CD14-positive monocyte (primary cell): ENCODE measurements at regions not wholly inside any gene's neighbourhood (a gene's known extent, or its start where the extent isn't known, plus 50 kb on each side); places are given as distances from the start of the nearest gene placed in this dataset.

ENCODE experiments used
- DNase-seq, 3 donors: peaks; one replicate each; pipeline ENCODE4 v3.0.0-alpha.2; 2011 to 2022
- H2AFZ ChIP-seq: 2 replicates; pipeline ENCODE4 v1.6.0; 2012; ENCODE audit warnings: mild to moderate bottlenecking, low read depth, low read length, inconsistent platforms; ENCODE audit not compliant: insufficient read depth, poor library complexity, severe bottlenecking
- H3K27ac ChIP-seq, 2 donors: 1 replicate in 1 of 2; 2 replicates in 1 of 2; pipeline ENCODE4 v1.5.1; 2012 to 2013; ENCODE audit warnings: low read length in 2 of 2, control low read depth in 1 of 2, inconsistent platforms in 1 of 2, low read depth in 1 of 2, mild to moderate bottlenecking in 1 of 2
- H3K27me3 ChIP-seq, 2 donors: one replicate each; pipeline versions ENCODE4 v1.6.0 to v1.6.1; 2011 to 2013; ENCODE audit warnings: low read length in 2 of 2; ENCODE audit not compliant: control insufficient read depth in 2 of 2, insufficient read depth in 2 of 2
- H3K36me3 ChIP-seq, 2 donors: replicated peaks in 1 of 2; 1 replicate in 1 of 2; 2 replicates in 1 of 2; pipeline versions ENCODE4 v1.5.1 to v1.6.1; 2012 to 2013; ENCODE audit warnings: low read length in 2 of 2, control low read depth in 1 of 2, inconsistent platforms in 1 of 2, mild to moderate bottlenecking in 1 of 2; ENCODE audit not compliant: insufficient read depth in 2 of 2, control insufficient read depth in 1 of 2
- H3K4me1 ChIP-seq, 2 donors: 1 replicate in 1 of 2; 2 replicates in 1 of 2; pipeline versions ENCODE4 v1.5.1 to v1.6.1; 2012 to 2013; ENCODE audit warnings: low read length in 2 of 2, control low read depth in 1 of 2, inconsistent platforms in 1 of 2, mild to moderate bottlenecking in 1 of 2, moderate library complexity in 1 of 2; ENCODE audit not compliant: insufficient read depth in 2 of 2, control insufficient read depth in 1 of 2
- H3K4me2 ChIP-seq: replicated peaks from 2 replicates; pipeline ENCODE3; 2012; ENCODE audit warnings: low read length, moderate library complexity, mild to moderate bottlenecking; ENCODE audit not compliant: poor library complexity, severe bottlenecking; ENCODE audit errors: extremely low read depth
- H3K4me3 ChIP-seq, 3 experiments: fragments of 200-600 bp in 1 of 3; sonication (generic) in 1 of 3; replicated peaks in 1 of 3; 1 replicate in 2 of 3; 2 replicates in 1 of 3; pipeline ENCODE4 v1.5.1; 2011 to 2013; ENCODE audit warnings: low read length in 3 of 3, mild to moderate bottlenecking in 3 of 3, control low read depth in 2 of 3, low read depth in 2 of 3, inconsistent platforms in 1 of 3, moderate library complexity in 1 of 3
- H3K79me2 ChIP-seq: 2 replicates; pipeline ENCODE4 v1.6.0; 2012; ENCODE audit warnings: mild to moderate bottlenecking, control low read depth, inconsistent platforms, low read length, moderate library complexity; ENCODE audit not compliant: insufficient read depth
- H3K9ac ChIP-seq: 2 replicates; pipeline ENCODE4 v1.6.0; 2017; ENCODE audit warnings: low read length, mild to moderate bottlenecking; ENCODE audit not compliant: insufficient read depth, poor library complexity, severe bottlenecking
- H3K9me3 ChIP-seq, 2 donors: replicated peaks in 1 of 2; 1 replicate in 1 of 2; 2 replicates in 1 of 2; pipeline versions ENCODE4 v1.5.1 to v1.6.1; 2012 to 2013; ENCODE audit warnings: low read length in 2 of 2, control low read depth in 1 of 2; ENCODE audit not compliant: control insufficient read depth in 1 of 2, insufficient read depth in 1 of 2
- H4K20me1 ChIP-seq: 2 replicates; pipeline ENCODE4 v1.6.0; 2012; ENCODE audit warnings: mild to moderate bottlenecking, low read length, control low read depth, moderate library complexity; ENCODE audit not compliant: insufficient read depth
- H3K27ac Mint-ChIP-seq, 7 donors: one replicate each; pipeline ENCODE4 v1.8.0; 2020; ENCODE audit warnings: mild to moderate bottlenecking in 7 of 7, mixed read lengths in 7 of 7, moderate library complexity in 6 of 7, inconsistent platforms in 2 of 7
- H3K27me3 Mint-ChIP-seq, 3 donors: one replicate each; pipeline ENCODE4 v1.8.0; 2021 to 2022; ENCODE audit warnings: low read depth in 3 of 3, mild to moderate bottlenecking in 3 of 3, mixed read lengths in 3 of 3, moderate library complexity in 3 of 3, inconsistent platforms in 1 of 3
- H3K36me3 Mint-ChIP-seq, 2 donors: one replicate each; pipeline ENCODE4 v1.8.0; 2020; ENCODE audit warnings: mixed read lengths in 2 of 2, inconsistent platforms in 1 of 2, mild to moderate bottlenecking in 1 of 2
- H3K4me1 Mint-ChIP-seq: one replicate; pipeline ENCODE4 v1.8.0; 2020; ENCODE audit warnings: mild to moderate bottlenecking, mixed read lengths
- H3K4me3 Mint-ChIP-seq, 2 donors: one replicate each; pipeline ENCODE4 v1.8.0; 2020; ENCODE audit warnings: mild to moderate bottlenecking in 2 of 2, mixed read lengths in 2 of 2, moderate library complexity in 1 of 2
- H3K9me3 Mint-ChIP-seq, 7 donors: one replicate each; pipeline ENCODE4 v1.8.0; 2020 to 2022; ENCODE audit warnings: mixed read lengths in 7 of 7, mild to moderate bottlenecking in 6 of 7, moderate library complexity in 6 of 7, inconsistent platforms in 2 of 7
- WGBS: methylation state at CpG from one replicate; pipeline ENCODE4 v1.1.5; 2013; ENCODE audit warnings: missing lambda C conversion rate; ENCODE audit not compliant: insufficient coverage; 5-methylcytosine and 5-hydroxymethylcytosine counted together
- intact Hi-C, 2 donors: fragments of 100-400 bp; cut with micrococcal nuclease; formaldehyde crosslinking; loops; one replicate each; pipeline versions ENCODE4 v1.15.0 to v1.15.1; 2023
- TF ChIP-seq, protein P1 (sequence below): fragments of 200-600 bp; IDR thresholded peaks from one replicate; pipeline ENCODE4 v1.8.0; 2022; ENCODE audit warnings: antibody characterized with exemption, mild to moderate bottlenecking

DNA sequence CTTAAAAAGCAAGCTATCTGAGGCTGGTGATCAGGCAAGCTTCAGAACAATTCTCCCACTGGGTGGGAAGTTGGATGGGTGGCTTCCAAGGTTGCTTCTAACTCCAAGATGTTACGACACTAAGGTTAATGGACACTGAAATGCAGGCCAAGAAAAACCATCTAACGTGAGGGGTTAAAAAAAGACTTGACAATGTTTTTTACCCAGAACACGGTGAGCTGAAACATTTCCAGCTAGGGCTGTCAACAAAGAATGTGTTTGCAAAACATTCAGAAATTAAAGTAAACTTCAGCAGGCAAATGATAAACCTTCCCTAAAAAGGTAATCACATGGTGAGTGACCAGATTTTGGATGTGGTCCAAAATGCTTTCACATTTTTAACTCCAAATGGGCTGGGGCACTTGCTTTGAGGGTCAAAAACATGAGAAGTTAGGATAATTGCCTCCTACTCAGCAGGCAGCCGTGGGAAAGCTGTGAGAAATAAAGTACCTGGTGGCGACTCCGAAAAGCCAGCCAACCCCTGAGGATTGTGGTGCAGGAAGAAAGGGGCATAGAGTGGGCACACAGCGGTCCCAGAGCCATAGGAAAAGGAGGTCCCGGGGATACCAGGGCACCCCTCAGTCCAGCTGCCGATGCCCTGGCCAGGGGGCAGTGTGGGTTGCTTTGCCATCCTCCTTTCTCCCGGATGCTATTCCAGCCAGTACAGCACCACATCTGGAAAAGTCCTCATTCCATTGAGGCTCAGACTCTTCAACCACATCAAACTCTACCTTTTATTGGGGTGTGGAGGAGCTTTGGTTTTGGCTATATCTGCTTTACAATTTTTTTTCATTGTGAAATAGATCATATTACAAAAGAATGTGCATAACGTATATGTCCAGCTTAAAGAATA lies 90.0 kb upstream of the ATL2 start:
- WGBS = 96% methylated on average over 4 of the region's 11 CpGs
- intact Hi-C loops = no loop called here
- no peaks in the 10 kb centered on the region for H4K20me1 ChIP-seq
- TF ChIP-seq, protein P1, sequence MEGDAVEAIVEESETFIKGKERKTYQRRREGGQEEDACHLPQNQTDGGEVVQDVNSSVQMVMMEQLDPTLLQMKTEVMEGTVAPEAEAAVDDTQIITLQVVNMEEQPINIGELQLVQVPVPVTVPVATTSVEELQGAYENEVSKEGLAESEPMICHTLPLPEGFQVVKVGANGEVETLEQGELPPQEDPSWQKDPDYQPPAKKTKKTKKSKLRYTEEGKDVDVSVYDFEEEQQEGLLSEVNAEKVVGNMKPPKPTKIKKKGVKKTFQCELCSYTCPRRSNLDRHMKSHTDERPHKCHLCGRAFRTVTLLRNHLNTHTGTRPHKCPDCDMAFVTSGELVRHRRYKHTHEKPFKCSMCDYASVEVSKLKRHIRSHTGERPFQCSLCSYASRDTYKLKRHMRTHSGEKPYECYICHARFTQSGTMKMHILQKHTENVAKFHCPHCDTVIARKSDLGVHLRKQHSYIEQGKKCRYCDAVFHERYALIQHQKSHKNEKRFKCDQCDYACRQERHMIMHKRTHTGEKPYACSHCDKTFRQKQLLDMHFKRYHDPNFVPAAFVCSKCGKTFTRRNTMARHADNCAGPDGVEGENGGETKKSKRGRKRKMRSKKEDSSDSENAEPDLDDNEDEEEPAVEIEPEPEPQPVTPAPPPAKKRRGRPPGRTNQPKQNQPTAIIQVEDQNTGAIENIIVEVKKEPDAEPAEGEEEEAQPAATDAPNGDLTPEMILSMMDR = no peak
- H3K27me3 Mint-ChIP-seq = peaks cover 3 to 10% (median 5%) of the 10 kb centered on the region in 3 donors
- no peaks in the 10 kb centered on the region for H3K36me3 ChIP-seq
- H3K4me3 Mint-ChIP-seq = no peak overlapping the region
- peaks cover 0 to 2% of the 10 kb centered on the region in 2 donors for H3K27me3 ChIP-seq
- H3K4me1 Mint-ChIP-seq = no peaks in the 10 kb centered on the region
- H3K4me1 ChIP-seq = no peaks in the 10 kb centered on the region
- no peaks in the 10 kb centered on the region for H3K79me2 ChIP-seq
- no peak overlapping the region for H3K9ac ChIP-seq
- no peak overlapping the region for H3K4me2 ChIP-seq
- H2AFZ ChIP-seq = no peak overlapping the region
- DNase-seq = no peak
- no peaks in the 10 kb centered on the region for H3K36me3 Mint-ChIP-seq
- H3K9me3 ChIP-seq = no peaks in the 10 kb centered on the region
- no peak overlapping the region for H3K27ac Mint-ChIP-seq
- peaks cover 0 to 1% (median 0%) of the 10 kb centered on the region in 7 donors for H3K9me3 Mint-ChIP-seq
- no peak overlapping the region for H3K4me3 ChIP-seq
- H3K27ac ChIP-seq = no peak overlapping the region

- WGBS = 87% methylated on average over 4 of the region's 5 CpGs
- H3K9me3 ChIP-seq = no peaks in the 10 kb centered on the region
- Mint-ChIP-seq H3K4me3 (no peak overlapping the region), H3K36me3 (no peaks in the 10 kb centered on the region), H3K27me3 (peaks cover 3 to 9% (median 5%) of the 10 kb centered on the region in 3 donors), H3K4me1 (no peaks in the 10 kb centered on the region), H3K9me3 (peaks cover 0 to 1% (median 0%) of the 10 kb centered on the region in 7 donors), H3K27ac (no peak overlapping the region)
- intact Hi-C loops = no loop called here
- TF ChIP-seq, protein P1 = no peak
- H3K36me3 ChIP-seq = no peaks in the 10 kb centered on the region
- H4K20me1 ChIP-seq = no peaks in the 10 kb centered on the region
- H3K79me2 ChIP-seq = no peaks in the 10 kb centered on the region
- H3K4me3 ChIP-seq = no peak overlapping the region
- H3K9ac ChIP-seq = no peak overlapping the region
- no peak overlapping the region for H3K27ac ChIP-seq
- no peak for DNase-seq
- H3K27me3 ChIP-seq = peaks cover 0 to 2% of the 10 kb centered on the region in 2 donors
- H3K4me2 ChIP-seq = no peak overlapping the region
- H2AFZ ChIP-seq = no peak overlapping the region
- no peaks in the 10 kb centered on the region for H3K4me1 ChIP-seq
These were observed 89.3 kb upstream of the ATL2 start for GRCh38 chr2:38466409-38466808.
